Activated gamma-delta T cell (primary cell): ENCODE measurements at regions not wholly inside any gene's neighbourhood (a gene's known extent, or its start where the extent isn't known, plus 50 kb on each side); places are given as distances from the start of the nearest gene placed in this dataset.
"Not testable (repeated sequence)": the region's sequence is repeated elsewhere in the genome, so short reads cannot be mapped to it uniquely, and the experiment has no call there.

Source experiments
- DNase-seq: peaks from one replicate; lab custom pipeline; 2025; lab: John Stamatoyannopoulos, UW

DNA sequence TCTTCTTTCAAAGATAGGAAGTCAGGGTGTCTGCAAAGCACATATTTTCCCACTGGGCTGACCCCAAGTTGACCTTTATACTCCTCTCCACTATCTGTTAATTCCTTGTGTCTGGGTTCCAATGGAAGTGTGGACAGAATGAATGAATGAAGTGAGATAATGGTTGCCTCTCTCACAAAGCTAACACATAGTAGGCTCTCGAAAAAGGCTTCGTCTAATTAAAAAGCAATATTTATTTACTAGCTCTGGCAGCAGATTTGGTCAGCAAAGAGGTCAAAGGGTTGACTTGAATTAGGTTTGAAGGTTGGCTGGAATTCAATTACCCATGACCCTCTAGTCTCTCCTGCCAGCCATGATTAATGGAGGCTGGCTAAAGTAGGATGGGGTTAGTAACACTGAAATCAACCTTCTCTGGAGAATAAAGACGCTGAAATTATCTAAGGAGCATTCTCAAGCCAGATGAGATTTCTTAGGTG is 280.3 kb upstream of the KLF3 start:
- no peak for DNase-seq

DNA sequence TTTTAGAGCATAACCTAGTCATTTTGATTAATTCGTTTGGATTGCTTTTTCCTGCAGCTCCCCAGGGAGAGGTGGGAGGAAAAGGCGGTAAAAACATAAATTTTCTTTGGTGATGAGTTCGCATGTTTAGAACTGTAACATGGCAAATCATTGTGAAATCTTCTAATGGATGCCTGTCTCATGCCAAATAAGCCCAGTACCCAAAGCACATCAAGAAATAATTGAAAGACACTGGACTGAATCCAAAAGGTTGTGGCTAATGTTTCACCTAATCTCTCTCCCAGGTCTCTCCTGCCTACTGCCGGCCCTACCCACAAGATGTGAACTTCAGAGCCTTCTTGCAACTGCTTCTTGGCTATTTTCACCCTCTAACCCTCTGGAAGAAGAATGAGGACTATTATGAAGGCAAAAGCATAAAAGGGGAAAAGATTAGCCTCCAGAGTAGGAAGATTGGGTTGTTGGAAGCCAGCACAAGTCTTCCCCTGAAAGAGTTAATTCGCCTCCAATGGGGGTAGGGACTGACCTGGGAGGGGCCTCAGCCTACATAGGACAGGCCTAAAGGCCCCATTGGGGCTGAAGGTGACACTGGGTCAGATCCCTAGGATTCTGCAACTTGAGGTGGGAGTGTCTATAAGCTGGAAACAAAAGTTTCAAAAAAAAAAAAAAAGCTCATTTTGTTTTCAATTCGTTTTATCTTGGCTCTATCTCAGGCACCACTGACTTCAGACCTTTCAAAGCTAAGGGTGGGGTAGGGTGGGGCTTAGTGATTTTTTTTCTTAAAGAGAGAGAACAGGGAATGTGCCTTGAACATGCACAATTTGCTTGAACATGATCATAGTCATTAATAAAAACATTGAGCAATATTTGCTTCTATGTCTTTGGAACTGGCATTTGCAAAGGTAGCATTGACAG is 278.6 kb upstream of the KLF3 start:
- DNase-seq, result no peak

DNA sequence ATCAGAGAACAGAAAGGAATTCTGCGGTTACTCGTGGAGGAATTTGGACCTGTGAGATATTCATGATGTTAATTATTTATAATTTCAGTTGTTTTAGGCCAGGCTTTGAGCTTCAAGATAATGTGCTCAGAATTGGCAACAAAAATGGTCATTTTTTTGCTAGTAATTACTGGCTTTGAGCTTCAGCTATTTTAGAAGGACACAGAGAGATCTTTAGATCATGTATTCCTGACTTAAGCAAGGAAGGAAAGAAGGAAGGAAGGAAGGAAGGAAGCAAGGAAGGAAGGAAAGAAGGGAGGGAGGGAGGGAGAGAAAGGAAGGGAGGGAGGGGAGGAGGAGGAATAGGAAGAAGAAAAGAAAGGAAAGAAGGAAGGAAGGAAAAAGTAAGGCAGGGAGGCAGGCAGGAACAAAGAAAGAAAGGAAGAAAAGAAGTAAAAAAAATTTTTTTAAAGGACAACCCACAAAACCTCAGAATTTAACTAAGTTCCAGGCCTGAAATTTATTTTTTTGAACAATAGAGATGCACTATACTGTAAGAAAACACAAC is 277.9 kb upstream of the KLF3 start:
- DNase-seq, result no peak

DNA sequence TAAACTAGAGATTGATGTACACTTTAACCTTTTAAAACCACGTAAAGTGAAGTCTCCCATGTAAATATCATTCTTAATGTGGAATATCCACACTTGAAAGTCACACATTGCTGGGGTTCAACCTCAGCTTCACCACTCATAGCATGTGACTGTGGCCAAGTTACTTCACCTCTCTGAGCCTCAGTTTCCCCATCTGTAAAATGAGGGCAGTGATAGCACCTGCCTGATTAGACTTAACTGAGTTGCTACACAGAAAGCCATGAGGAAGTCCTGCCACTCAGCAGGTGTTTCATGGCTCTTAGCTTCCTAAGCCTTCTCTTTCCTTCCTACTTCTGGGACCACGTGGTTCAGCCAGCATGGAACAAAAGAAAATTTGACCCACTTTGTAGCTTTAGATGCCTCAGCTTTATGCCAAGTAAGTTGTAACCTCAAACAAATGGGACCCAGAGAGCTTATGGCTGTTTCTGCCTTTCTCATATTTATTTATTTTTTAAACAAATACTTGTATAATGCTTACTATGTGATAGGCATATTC is 277.3 kb upstream of the KLF3 start:
- DNase-seq, result no peak

DNA sequence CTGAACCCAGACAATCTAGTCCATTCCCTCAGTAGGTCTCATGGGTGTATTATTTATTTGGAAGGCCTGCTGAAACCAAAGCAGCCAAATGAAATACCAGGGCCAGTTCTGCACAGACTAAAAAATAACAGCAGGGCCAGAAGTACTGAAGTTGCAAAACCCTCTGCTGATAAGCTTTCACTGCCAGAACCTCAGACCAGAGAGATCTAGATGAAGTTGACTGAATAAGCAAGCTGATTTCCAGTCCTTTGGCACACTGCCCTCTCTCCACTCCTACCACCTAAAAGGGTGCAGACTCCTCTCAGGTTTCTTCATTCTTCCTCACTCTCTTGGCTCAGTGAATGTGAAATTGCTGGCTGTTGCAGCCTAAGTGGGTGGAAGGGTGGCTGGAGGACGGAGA is 276.7 kb upstream of the KLF3 start:
- DNase-seq, result no peak

DNA sequence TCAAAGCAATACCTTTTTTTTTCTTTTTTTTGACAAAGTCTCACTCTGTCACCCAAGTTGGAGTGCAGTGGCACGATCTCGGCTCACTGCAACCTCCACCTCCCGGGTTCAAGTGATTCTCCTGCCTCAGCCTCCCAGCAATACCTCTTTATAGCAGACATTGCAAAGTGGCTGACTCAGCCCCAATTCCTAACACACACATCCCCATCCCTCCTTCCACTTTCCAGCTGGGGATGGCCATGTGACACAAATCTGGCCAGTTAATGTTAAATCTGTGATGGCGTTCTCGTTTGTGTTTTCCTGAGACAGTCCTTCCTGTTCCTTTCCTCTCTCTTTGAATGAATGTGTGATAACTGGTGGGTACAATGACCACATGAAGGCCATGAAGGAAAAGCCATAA is 276.2 kb upstream of the KLF3 start:
- DNase-seq, result no peak

DNA sequence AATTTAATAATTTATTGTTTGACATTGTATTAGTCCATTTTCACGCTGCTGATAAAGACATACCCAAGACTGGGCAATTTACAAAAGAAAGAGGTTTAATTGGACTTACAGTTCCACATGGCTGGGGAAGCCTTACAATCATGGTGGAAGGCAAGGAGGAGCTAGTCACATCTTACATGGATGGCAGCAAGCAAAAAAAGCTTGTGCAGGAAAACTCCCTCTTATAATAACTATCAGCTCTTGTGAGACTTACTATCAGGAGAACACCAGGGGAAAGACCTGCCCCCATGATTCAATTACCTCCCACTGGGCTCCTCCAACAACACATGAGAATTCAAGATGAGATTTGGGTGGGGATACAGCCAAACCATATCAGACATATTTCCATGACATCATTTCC is 275.1 kb upstream of the KLF3 start:
- DNase-seq, result not testable (repeated sequence)

DNA sequence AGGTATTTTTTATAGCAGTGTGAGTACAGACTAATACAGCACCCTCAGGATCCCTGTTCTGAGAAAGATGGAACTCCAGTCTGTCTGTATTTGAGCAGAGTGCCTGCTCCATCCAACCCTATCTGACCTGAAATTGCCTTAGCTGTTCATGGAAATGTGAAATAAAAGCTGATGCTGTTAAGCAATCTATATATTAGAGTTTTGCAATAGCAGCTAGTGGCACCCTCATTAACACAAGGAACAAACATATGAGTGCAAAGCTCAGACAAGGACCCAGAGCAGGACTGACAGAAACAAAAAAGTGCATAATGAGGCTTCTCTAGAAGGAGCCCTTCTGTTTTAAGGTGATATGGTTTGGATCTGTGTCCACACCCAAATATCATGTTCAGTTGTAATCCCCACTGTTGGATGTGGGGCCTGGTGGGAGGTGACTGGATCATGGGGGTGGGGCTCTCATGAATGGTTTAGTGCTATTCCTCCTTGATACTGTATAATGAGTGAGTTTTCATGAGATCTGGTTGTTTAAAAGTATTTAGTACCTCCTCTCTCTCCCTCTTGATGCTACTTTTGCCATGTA is 272.9 kb upstream of the KLF3 start:
- no peak for DNase-seq

DNA sequence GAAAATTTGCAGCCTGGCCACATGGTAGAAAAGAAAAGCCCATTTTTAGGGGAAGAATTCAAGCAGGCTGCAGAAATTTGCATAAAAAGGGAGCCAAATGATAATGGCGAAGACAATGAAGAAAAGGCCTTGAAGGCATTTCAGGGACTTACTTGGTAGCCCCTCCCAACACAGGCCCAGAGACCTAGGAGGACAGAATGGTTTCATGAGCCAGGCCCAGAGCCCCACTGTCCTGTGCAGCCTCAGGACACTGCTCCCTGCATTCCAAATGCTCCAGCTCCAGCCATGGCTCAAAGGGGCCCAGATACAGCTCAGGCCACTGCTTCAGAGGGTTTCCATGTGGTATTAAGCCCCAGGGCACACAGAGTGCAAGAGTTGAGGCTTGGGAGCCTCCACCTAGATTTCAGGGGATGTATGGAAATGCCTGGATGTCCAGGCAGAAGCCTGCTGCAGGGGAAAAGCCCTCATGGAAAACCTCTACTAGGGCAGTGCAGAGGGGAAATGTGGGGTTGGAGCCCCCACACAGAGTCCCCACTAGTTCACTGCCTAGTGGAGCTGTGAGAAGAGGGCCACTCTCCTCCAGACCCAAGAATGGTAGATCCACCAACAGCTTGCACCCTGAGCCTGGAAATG is 271.7 kb upstream of the KLF3 start:
- DNase-seq, result no peak

DNA sequence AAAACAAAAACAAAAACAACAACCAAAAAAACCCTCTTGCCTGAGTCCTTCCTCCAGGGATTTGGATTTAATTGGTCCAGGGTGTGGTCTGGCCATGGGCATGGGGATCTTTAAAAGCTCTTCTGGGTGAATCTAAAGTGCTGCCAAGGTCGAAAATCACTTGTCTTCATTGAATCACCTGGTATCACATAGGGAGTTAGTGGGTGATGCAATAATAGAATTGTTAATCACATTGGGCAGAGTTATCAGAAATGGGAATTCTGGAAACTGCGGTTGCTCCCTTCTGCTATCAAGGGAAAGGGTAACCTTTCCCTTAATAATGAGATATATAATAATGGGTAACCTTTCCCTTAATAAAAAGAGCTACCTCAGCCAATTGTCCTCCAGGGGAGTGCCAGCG is 267.9 kb upstream of the KLF3 start:
- no peak for DNase-seq

DNA sequence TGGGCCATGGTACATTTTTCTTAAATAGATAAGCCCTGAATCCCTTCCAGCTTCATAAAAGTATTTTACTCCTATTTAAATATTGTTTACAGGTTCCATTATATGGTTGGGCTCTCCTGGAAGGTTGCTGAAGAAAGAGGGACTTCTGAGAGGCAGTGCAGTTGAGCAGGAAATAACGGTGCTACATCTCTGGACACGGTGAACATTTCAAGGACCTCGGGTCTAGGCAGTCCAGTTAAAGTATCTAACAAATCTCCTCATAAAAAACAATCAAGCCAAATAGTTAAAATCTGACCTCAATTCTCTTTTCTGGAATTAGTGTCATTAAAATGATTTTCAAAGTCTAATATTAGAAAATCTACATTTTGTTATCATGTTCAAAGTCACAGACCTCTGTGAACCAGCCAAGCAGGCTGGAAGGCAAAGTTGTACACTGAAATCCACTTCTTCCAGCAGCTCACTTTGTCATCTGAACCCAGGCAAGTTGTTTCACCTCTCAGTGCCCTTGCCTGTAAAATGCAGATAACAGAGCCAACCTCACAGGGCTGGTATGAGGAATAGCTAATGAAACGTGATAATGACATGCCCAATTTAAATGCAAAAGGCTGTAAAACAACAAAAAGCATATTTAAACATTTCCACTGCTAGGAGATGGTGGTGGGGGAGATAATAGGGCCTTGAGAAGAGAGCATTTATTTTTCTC is 267.0 kb upstream of the KLF3 start:
- DNase-seq, result no peak

DNA sequence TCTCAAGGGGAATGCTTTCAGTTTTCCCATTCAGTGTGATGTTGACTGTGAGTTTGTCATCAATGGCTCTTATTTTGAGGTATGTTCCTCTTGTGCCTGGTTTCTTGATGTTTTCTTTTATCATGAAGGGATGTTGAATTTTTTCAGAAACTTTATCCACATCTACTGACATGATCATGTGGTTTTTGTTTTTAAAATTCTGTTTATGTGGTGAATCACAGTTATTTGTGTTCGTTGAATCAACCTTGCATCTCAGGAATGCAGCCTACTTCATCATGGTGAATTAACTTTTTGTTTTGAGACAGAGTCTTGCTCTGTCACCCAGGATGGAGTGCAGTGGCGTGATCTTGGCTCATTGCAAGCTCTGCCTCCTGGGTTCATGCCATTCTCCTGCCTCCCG is 263.1 kb upstream of the KLF3 start:
- no peak for DNase-seq

DNA sequence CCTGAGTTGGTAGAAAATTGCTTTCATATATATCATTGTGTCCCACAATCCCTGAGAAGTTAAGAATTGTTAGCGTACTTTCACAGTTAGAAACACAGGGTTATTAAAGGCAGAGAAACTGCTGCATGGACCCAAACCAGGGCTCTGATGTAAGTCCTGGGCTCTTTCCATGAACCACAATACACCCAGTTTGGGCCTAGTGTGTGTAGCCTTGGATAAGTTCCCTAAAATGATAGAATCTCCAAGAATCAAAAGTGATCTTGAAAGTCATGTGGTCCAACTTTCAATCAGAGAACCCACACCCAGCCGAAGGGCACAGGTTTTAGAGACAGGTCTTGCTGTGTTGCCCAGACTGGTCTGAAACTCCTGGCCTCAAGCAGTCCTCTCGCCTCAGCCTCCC is 257.8 kb upstream of the KLF3 start:
- no peak for DNase-seq

DNA sequence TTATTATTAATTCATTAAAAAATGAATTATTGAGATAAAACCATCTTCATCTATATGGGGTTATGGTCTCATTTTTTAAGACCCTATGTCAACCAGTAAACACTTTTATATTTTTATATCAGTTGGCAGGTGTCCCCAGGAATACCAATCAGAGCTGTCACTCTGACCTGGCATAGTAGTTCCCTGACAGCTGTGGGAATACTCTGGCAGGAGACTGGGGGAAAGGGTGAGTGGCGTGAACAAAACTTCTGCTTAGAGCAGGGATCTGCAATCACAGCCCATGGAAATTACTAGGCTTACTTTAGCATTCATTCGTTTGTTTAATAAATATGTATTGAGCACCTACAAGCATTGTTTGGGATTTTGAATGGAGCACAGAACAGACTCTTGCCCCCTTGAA is 254.1 kb upstream of the KLF3 start:
- DNase-seq, result no peak

DNA sequence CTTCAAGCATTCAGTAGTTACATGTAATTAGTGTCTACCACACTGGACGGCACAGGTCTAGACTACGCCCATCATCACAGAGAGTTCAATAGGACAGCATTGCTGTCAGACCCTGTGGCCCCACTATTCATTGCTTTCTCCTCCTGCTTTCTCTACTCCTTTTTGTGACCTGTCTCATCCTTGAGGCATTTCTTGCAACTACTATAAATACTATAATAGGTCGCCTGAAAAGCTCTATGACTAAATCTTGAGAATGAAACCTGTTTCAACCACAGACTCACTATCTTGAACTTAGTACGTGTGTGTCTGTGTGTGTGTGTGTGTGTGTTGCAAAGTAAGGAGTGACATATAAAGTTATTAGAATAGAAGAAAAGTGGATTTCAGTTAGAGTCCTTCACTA is 252.9 kb upstream of the KLF3 start:
- DNase-seq, result no peak

DNA sequence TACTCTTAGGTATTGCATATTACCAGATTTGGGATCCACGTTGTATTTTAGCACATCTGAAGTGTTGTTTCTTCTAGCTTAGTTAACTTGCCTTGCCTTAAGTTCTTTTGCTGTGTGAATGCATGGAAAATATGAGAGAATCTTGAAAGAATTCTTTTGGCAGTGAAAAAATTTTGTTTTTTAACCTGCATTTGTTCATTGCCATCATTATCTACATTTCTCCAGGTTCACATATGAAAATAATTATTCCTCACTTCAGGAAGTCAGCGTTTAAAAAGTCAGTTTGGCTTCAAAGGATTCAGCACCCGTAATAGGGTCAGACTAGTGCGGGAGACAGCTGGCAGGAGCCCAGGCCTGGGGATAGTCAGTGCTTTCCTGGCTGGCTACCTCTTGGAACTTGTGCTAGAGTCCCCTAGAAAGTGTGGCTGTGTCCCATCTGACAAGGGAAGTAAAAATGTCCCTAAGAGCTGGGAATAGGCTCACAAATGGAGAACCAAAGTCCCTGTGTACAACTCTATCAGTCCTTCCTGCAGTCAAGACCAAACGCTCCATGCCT is 251.9 kb upstream of the KLF3 start:
- DNase-seq, result no peak

DNA sequence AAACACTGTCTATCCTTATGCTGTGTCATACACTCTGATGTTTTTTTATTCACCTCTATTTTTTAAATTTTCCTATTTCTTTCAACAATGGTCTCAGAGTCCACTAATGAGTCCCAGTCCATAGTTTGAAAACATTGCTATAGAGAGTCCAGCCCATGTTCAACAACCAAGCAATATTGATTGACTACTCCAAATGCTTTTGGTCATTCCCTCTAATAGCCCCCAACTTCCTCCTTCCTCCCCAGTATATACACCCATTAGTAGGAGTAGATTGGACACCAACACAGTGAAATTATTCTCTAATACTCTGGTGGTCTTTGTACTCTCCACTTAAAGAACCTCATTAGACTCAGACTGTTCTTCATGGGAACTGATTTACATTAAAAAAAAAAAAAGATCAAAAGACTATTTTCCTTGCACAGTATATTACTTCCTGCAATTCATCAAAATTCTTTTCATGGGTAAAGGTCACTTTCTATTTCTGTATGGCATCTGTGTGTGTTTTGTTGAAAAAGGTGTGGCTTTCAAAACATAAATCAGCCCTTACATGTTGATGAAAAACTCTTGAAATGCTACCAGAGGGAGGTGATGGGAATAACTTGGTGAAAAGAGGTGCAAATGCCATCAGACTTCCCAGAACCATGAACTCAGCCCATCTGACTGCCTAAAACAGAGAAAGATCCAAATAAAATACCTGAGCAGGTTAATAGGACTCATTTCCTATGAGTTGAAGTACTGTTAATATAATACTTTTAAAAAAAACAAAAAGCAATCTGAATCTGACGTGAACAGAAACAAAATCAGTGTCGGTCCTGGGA is 250.3 kb upstream of the KLF3 start:
- no peak for DNase-seq

DNA sequence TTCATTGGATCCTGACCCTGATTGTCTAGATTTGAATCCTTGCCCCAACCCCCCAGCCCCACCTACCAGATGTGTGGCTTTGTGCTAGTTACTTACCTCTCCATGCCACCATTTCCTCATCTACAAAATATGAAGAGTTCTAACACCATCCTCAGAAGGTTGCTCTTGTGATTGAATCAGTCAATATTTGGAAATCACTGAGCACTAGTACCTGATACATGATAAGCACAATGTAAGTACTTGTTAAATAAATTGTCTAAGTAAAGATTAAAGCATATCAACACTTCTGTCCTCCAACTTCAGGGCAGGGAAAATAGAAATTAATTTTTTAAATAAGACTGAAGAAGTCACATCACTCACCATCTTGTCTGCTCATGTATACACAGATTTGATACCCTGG is 249.6 kb upstream of the KLF3 start:
- no peak for DNase-seq

DNA sequence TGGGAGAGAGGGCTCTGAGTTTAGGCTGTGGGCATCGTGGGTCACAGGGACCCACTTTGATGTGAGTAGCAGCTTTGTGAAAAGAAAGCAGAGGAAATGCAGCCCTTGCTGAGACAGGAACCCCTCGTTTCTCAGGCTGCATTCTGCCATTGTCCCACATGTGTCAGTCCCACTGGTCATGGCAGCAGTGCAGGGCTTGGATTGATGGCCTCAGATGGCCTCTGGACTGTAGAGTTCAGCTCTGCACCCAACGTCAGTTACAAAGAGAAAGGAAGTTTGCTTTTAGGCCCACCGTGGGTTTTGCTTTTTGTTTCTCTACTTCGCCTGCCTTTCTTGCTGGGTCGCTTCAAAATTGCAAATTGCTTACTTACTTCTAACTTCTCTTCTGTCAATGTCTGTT is 248.3 kb upstream of the KLF3 start:
- DNase-seq, result no peak

DNA sequence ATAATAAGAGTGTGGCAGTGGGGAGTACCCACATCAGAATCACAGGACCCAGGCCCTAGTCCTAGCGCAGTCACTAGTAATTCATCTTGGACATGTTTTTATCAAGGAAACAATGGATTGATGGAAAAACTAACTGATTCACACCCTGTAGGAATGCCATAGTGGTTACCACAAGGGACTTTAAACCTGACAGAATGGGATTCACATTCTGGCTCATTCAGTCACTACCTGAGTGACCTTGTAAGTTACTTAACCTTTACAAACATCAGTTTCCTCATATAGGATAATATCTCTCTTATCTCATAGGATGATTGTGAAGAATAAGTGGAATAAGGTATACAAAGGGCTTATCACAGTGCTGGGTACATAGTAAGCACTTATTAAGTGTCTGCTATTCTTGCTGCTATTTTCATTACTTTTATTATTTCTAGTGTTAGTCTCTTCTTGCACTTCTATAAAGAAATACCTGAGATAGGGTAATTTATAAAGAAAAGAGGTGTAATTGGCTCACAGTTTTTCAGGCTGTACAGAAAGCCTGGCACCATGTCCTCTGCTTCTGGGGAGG is 247.5 kb upstream of the KLF3 start:
- DNase-seq, result no peak
